PC-9 (cell line): ENCODE measurements at regions not wholly inside any gene's neighbourhood (a gene's known extent, or its start where the extent isn't known, plus 50 kb on each side); places are given as distances from the start of the nearest gene placed in this dataset.

Experiments
- BruUV-seq: library from RNA; stranded (reverse); fragments of 400-500 nt; replicated peaks from 2 replicates; lab custom pipeline; 2021; lab: Mats Ljungman, UMichigan
- CTCF ChIA-PET: fragments of 300-600 bp; sonication (Branson Sonifier 250); formaldehyde crosslinking; loops from one replicate; lab custom pipeline; 2022; ENCODE audit warnings: antibody characterized with exemption; lab: Charles Lee
- POLR2A ChIA-PET: fragments of 300-600 bp; sonication (Branson Sonifier 250); formaldehyde crosslinking; loops from one replicate; lab custom pipeline; 2022; ENCODE audit warnings: antibody characterized with exemption; ENCODE audit not compliant: unreplicated experiment; lab: Charles Lee
- DNase-seq, 2 experiments: peaks; one replicate each; pipeline versions ENCODE4 v3.0.0 to v3.0.0-alpha.2; 2015 to 2022; ENCODE audit warnings: mixed read lengths in 1 of 2
- H2AFZ ChIP-seq: fragments of 200-600 bp; sonication (generic); 2 replicates; pipeline ENCODE4 v1.8.1; 2017; ENCODE audit warnings: antibody characterized with exemption
- H3F3A ChIP-seq: fragments of 200-600 bp; sonication (generic); 2 replicates; pipeline ENCODE4 v1.8.1; 2017; ENCODE audit warnings: antibody characterized with exemption, mild to moderate bottlenecking, low read depth; ENCODE audit not compliant: insufficient read depth
- H3K27ac ChIP-seq: fragments of 200-600 bp; sonication (generic); 2 replicates; pipeline ENCODE4 v1.6.1; 2016; ENCODE audit warnings: mixed run types
- H3K27me3 ChIP-seq: fragments of 200-600 bp; sonication (generic); 2 replicates; pipeline ENCODE4 v1.6.1; 2016; ENCODE audit warnings: low read depth, mixed run types; ENCODE audit not compliant: insufficient read depth
- H3K36me3 ChIP-seq: fragments of 200-600 bp; sonication (generic); 2 replicates; pipeline ENCODE4 v1.6.1; 2016; ENCODE audit warnings: low read depth, mixed run types
- H3K4me1 ChIP-seq: fragments of 200-600 bp; sonication (generic); replicated peaks from 2 replicates; pipeline ENCODE4 v1.6.1; 2016; ENCODE audit warnings: mixed run types; ENCODE audit not compliant: insufficient read depth
- H3K4me2 ChIP-seq: fragments of 200-600 bp; sonication (generic); 2 replicates; pipeline ENCODE4 v1.6.1; 2017; ENCODE audit warnings: mixed run types
- H3K4me3 ChIP-seq: fragments of 200-600 bp; sonication (generic); 2 replicates; pipeline ENCODE4 v1.6.1; 2016; ENCODE audit warnings: mixed run types
- H3K79me2 ChIP-seq: fragments of 200-600 bp; sonication (generic); 2 replicates; pipeline ENCODE4 v1.6.1; 2017; ENCODE audit warnings: low read depth, mixed run types
- H3K9me2 ChIP-seq: fragments of 200-600 bp; sonication (generic); 2 replicates; pipeline ENCODE4 v1.8.1; 2017; ENCODE audit warnings: mild to moderate bottlenecking; ENCODE audit not compliant: insufficient read depth
- H3K9me3 ChIP-seq: fragments of 200-600 bp; sonication (generic); 2 replicates; pipeline ENCODE4 v1.8.1; 2016; ENCODE audit warnings: low read depth; ENCODE audit not compliant: insufficient read depth
- H4K20me1 ChIP-seq: fragments of 200-600 bp; sonication (generic); 2 replicates; pipeline ENCODE4 v1.8.1; 2017; ENCODE audit not compliant: insufficient read depth
- EZH2 ChIP-seq: fragments of 200-600 bp; sonication (generic); IDR thresholded peaks from 2 replicates; pipeline ENCODE4 v1.8.0; 2017; ENCODE audit warnings: antibody characterized with exemption, low read depth
- intact Hi-C: fragments of 100-400 bp; cut with micrococcal nuclease; formaldehyde crosslinking; loops from one replicate; pipeline ENCODE4 v1.10.0; 2022; ENCODE audit not compliant: unreplicated experiment
- TF ChIP-seq, protein P1 (sequence below): fragments of 200-600 bp; sonication (generic); conservative IDR thresholded peaks from 2 replicates; pipeline ENCODE4 v1.6.1; 2017; ENCODE audit warnings: mixed run types, antibody characterized with exemption, mild to moderate bottlenecking, moderate library complexity

DNA sequence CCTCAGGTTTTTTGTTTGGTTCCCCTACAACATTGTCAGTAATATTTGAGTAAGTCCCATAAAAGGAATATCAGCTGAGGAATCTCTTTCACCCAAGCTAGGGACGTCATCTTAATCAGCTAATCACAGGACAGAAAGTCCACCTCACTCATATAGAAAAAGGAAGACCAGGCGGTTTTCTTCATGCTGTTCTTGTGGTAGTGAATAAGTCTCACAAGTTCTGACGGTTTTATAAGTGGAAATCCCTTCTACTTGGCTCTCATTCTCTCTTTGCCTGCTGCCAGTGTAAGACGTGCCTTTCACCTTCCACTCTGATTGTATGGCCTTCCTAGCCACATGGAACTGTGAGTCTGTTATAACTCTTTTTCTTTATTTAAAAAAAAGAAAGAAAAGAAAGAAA is 308.1 kb upstream of the PFKP start:
- Histone ChIP-seq H2AFZ (no peak overlapping the region), H3K27ac (no peak overlapping the region), H3K9me3 (no peaks in the 10 kb centered on the region), H3K27me3 (peaks cover 18% of the 10 kb centered on the region; the same call in 1 of the 2 replicates), H4K20me1 (no peaks in the 10 kb centered on the region), H3K4me2 (no peak overlapping the region), H3K36me3 (no peaks in the 10 kb centered on the region), H3K9me2 (no peaks in the 10 kb centered on the region), H3F3A (no peaks in the 10 kb centered on the region), H3K4me3 (no peak overlapping the region), H3K4me1 (no peaks in the 10 kb centered on the region), H3K79me2 (no peaks in the 10 kb centered on the region)
- TF ChIP-seq EZH2, result no peak
- TF ChIP-seq, protein P1, sequence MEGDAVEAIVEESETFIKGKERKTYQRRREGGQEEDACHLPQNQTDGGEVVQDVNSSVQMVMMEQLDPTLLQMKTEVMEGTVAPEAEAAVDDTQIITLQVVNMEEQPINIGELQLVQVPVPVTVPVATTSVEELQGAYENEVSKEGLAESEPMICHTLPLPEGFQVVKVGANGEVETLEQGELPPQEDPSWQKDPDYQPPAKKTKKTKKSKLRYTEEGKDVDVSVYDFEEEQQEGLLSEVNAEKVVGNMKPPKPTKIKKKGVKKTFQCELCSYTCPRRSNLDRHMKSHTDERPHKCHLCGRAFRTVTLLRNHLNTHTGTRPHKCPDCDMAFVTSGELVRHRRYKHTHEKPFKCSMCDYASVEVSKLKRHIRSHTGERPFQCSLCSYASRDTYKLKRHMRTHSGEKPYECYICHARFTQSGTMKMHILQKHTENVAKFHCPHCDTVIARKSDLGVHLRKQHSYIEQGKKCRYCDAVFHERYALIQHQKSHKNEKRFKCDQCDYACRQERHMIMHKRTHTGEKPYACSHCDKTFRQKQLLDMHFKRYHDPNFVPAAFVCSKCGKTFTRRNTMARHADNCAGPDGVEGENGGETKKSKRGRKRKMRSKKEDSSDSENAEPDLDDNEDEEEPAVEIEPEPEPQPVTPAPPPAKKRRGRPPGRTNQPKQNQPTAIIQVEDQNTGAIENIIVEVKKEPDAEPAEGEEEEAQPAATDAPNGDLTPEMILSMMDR, result no peak
- DNase-seq, result no peak
- POLR2A ChIA-PET, result no interaction called here
- CTCF ChIA-PET, result no interaction called here
- intact Hi-C loops, result no loop called here
- no TSS peak for BruUV-seq

DNA sequence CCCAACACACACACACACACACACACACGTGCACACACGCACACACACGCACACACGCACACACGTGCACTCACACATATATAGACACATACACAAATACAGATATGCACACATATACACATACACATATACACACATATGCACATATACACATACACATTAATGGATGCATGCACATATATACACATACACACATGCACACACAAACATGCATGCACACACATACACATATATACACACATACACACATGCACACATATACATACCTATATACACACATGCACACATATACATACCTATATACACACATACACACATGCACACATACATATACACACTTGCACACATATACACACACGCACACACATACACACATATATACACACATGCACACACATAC is 312.4 kb upstream of the PFKP start:
- no peak overlapping the region for H3K4me2 ChIP-seq
- no peaks in the 10 kb centered on the region for H3K79me2 ChIP-seq
- H4K20me1 ChIP-seq, result no peaks in the 10 kb centered on the region
- TF ChIP-seq EZH2, result no peak
- TF ChIP-seq, protein P1, result no peak
- H3K27ac ChIP-seq, result no peak overlapping the region
- H3K4me1 ChIP-seq, result no peaks in the 10 kb centered on the region
- no peak overlapping the region for H3K4me3 ChIP-seq
- H3K9me3 ChIP-seq, result no peaks in the 10 kb centered on the region
- no peaks in the 10 kb centered on the region for H3F3A ChIP-seq
- POLR2A ChIA-PET, result no interaction called here
- BruUV-seq, result no TSS peak
- no peak for DNase-seq
- CTCF ChIA-PET, result no interaction called here
- intact Hi-C loops, result no loop called here
- no peaks in the 10 kb centered on the region for H3K36me3 ChIP-seq
- H3K9me2 ChIP-seq, result no peaks in the 10 kb centered on the region
- no peak overlapping the region for H2AFZ ChIP-seq
- H3K27me3 ChIP-seq, result peaks cover 23% of the 10 kb centered on the region

- Histone ChIP-seq H3K9me3 (no peaks in the 10 kb centered on the region), H3K36me3 (no peaks in the 10 kb centered on the region), H3K79me2 (no peaks in the 10 kb centered on the region), H3K4me2 (no peak overlapping the region), H2AFZ (no peak overlapping the region), H3F3A (no peaks in the 10 kb centered on the region), H3K4me3 (no peak overlapping the region), H4K20me1 (no peaks in the 10 kb centered on the region), H3K27me3 (peaks cover 40% of the 10 kb centered on the region), H3K9me2 (no peaks in the 10 kb centered on the region), H3K4me1 (no peaks in the 10 kb centered on the region), H3K27ac (no peak overlapping the region)
- ChIA-PET CTCF (no interaction called here), POLR2A (no interaction called here)
- TF ChIP-seq EZH2, result no peak
- TF ChIP-seq, protein P1, result no peak
- no TSS peak for BruUV-seq
- no peak for DNase-seq
- intact Hi-C loops, result no loop called here
Observed at GRCh38 chr10:2748287-2748686, 319.1 kb upstream of the PFKP start.
